ENCODE measurements at regions not wholly inside any gene's neighbourhood (a gene's known extent, or its start where the extent isn't known, plus 50 kb on each side); places are given as distances from the start of the nearest gene placed in this dataset.

DNA sequence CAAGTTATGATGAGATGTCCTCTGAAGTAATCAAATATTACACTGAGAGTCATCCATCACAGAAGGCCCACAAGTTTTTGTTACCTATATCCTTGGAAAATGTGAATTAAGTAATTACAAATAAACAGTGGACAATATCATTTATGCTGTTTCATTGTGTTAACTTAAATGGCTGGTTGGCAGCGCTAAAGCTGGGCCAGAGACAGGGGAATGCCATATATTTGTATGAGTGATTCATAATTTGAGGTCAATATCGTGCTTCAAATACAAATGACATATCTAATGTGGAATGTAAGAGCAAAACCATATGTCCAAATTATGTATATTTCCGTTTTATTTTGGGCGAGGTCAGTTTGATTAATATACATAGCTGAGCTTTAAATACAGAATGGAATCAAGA, 1556.2 kb downstream of the SLITRK5 start:
- intact Hi-C loops (cut with micrococcal nuclease): no loop called here
- H3K27me3 ChIP-seq (ENCODE audit: low read depth): no peaks in the 10 kb centered on the region
- TF ChIP-seq, protein P1, sequence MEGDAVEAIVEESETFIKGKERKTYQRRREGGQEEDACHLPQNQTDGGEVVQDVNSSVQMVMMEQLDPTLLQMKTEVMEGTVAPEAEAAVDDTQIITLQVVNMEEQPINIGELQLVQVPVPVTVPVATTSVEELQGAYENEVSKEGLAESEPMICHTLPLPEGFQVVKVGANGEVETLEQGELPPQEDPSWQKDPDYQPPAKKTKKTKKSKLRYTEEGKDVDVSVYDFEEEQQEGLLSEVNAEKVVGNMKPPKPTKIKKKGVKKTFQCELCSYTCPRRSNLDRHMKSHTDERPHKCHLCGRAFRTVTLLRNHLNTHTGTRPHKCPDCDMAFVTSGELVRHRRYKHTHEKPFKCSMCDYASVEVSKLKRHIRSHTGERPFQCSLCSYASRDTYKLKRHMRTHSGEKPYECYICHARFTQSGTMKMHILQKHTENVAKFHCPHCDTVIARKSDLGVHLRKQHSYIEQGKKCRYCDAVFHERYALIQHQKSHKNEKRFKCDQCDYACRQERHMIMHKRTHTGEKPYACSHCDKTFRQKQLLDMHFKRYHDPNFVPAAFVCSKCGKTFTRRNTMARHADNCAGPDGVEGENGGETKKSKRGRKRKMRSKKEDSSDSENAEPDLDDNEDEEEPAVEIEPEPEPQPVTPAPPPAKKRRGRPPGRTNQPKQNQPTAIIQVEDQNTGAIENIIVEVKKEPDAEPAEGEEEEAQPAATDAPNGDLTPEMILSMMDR (IDR thresholded peaks at IDR 0.05; ENCODE audit: borderline replicate concordance): no peak
- H3K9me3 ChIP-seq (replicated peaks): peaks cover 20% of the 10 kb centered on the region
- H3K36me3 ChIP-seq: no peaks in the 10 kb centered on the region
- no peaks in the 10 kb centered on the region for H3K4me1 ChIP-seq
- no peak overlapping the region for H3K27ac ChIP-seq (replicated peaks)
- DNase-seq: no peak
- no peak overlapping the region for H3K4me3 ChIP-seq

DNA sequence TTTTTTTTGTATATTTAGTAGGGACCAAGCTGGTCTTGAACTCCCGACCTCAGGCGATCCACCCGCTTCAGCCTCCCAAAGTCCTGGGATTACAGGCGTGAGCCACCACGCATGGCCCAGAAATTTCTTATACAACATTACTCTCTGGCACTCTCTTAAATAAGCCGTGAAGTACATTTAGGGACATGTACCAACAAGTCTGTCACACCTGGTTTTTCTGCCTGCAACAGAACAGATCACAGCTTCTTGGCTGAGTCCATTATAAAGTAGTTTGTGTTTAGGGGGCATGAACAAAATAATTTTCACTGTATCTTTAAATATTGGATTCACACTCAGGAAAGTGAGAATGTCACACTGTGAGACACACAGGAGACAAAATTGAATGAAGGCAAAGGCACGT, 1567.3 kb downstream of the SLITRK5 start:
- DNase-seq: no peak
- TF ChIP-seq, protein P1 (IDR thresholded peaks at IDR 0.05; ENCODE audit: borderline replicate concordance): no peak
- Histone ChIP-seq H3K27me3 (ENCODE audit: low read depth) (no peaks in the 10 kb centered on the region), H3K36me3 (no peaks in the 10 kb centered on the region), H3K9me3 (replicated peaks) (no peaks in the 10 kb centered on the region), H3K27ac (replicated peaks) (no peak overlapping the region), H3K4me3 (no peak overlapping the region), H3K4me1 (no peaks in the 10 kb centered on the region)
- intact Hi-C loops (cut with micrococcal nuclease): no loop called here

DNA sequence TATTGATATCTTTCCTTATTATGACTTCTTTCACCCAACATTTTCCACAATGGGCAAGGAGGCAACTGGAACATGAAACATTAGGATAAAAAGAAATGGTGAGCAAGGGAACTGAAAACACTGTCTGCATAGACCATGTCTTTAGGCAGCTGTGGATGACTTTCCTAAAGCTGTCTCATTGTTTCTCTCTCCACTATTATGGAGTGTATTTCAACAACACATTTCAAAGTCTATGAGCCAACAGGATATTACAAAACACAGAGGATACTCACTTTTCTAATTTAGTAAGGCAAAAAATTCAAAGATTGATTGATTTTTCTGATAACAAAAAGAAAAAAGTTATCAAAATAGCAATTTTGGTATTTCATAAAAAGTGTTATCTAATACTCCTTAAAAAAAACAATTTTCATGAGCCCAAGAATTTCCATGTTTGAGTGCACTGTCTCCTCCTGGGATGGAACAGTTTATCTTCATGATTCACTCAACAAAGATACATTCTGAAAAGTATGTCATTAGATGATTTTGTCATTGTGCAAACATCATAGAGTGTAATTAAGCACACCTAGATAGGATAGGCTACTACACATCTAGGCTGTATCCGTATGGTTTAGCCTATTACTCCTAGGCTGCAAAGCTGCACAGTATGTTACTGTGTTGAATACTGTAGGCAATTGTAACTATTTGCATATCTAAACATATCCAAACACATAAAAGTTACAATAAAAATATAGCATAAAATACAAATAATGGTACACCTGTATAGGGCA, 1568.4 kb downstream of the SLITRK5 start:
- Histone ChIP-seq H3K9me3 (replicated peaks) (no peaks in the 10 kb centered on the region), H3K4me1 (no peaks in the 10 kb centered on the region), H3K4me3 (no peak overlapping the region), H3K36me3 (no peaks in the 10 kb centered on the region), H3K27me3 (ENCODE audit: low read depth) (no peaks in the 10 kb centered on the region), H3K27ac (replicated peaks) (no peak overlapping the region)
- no peak for DNase-seq
- TF ChIP-seq, protein P1 (IDR thresholded peaks at IDR 0.05; ENCODE audit: borderline replicate concordance): no peak
- intact Hi-C loops (cut with micrococcal nuclease): no loop called here

DNA sequence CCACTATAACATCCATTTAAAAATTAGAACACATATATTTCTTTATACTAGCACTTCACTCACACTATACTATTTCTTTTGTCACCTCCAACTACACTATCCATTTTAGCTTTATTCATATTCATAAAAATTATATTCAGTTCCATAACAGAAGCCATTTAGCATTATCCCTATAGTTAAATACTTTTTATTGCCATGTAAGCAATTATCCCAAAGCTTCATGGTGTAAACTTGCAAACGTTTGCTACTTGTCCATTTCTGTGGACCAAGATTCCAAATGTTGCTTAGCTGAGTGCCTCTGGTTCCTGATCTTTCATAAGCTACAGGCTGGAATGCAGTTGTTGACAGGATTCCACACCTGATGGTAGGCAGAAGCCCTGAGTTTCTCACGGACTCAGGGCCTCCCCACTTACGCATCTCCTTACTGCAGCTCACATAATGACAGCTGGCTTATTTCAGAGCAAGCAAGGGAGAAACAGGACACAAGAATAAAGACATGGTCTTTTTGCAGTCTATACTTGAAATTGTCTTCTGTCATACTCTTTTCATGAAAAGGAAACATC, 1584.8 kb downstream of the SLITRK5 start:
- no peak overlapping the region for H3K27ac ChIP-seq (replicated peaks)
- no peak for DNase-seq
- H3K36me3 ChIP-seq: no peaks in the 10 kb centered on the region
- no peaks in the 10 kb centered on the region for H3K4me1 ChIP-seq
- H3K9me3 ChIP-seq (replicated peaks): peaks cover 30% of the 10 kb centered on the region
- TF ChIP-seq, protein P1 (IDR thresholded peaks at IDR 0.05; ENCODE audit: borderline replicate concordance): no peak
- no peaks in the 10 kb centered on the region for H3K27me3 ChIP-seq (ENCODE audit: low read depth)
- intact Hi-C loops (cut with micrococcal nuclease): no loop called here
- no peak overlapping the region for H3K4me3 ChIP-seq

DNA sequence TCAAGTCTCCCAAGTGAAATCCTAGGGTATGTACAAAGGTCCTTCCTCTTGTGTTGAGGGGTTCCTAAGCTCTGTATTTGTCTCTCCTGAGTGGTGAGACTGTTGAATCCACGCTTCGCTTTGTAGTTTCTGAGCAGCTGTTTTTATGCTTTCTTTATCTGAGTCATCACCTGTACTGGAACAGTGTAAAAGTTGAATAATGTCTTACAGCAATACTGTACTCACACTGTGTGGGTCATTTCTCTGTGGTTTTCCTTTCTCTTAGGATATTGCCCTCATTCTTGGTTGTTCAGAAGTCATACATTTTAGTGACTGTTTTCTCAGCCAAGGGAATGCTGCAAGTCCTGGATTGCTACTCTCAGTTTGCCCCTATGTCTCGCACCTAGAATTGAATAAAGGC, 1596.6 kb downstream of the SLITRK5 start:
- H3K27me3 ChIP-seq (ENCODE audit: low read depth): no peaks in the 10 kb centered on the region
- H3K9me3 ChIP-seq (replicated peaks): peaks cover 19% of the 10 kb centered on the region
- no peaks in the 10 kb centered on the region for H3K36me3 ChIP-seq
- no peak overlapping the region for H3K27ac ChIP-seq (replicated peaks)
- no peak overlapping the region for H3K4me3 ChIP-seq
- no peak for DNase-seq
- intact Hi-C loops (cut with micrococcal nuclease): no loop called here
- H3K4me1 ChIP-seq: no peaks in the 10 kb centered on the region
- TF ChIP-seq, protein P1 (IDR thresholded peaks at IDR 0.05; ENCODE audit: borderline replicate concordance): no peak

All from left ventricle myocardium inferior (tissue), 1 donor.